ENCODE measurements at regions not wholly inside any gene's neighbourhood (a gene's known extent, or its start where the extent isn't known, plus 50 kb on each side); places are given as distances from the start of the nearest gene placed in this dataset.

- no peak for DNase-seq
- no peak overlapping the region for H3K4me3 ChIP-seq (ENCODE audit: low read length in 3 of 3)
- H3K27ac ChIP-seq (ENCODE audit: low read depth in 2 of 2, low read length in 2 of 2) = no peak overlapping the region
- H3K9me3 ChIP-seq (ENCODE audit: control insufficient read depth in 2 of 3, insufficient read depth in 1 of 3, low read length in 3 of 3) = no peaks in the 10 kb centered on the region
- no peaks in the 10 kb centered on the region for H3K4me1 ChIP-seq (ENCODE audit: control insufficient read depth in 2 of 3, insufficient read depth in 2 of 3, low read depth in 1 of 3, low read length in 3 of 3)
- intact Hi-C loops (cut with DNase I) = no loop called here
- H3K27me3 ChIP-seq (ENCODE audit: control insufficient read depth, insufficient read depth, low read length) = no peaks in the 10 kb centered on the region
- H3K36me3 ChIP-seq (ENCODE audit: control insufficient read depth in 2 of 3, insufficient read depth in 3 of 3, low read length in 3 of 3) = no peaks in the 10 kb centered on the region
- FAIRE-seq = no peak
- no peak overlapping the region for H3K9ac ChIP-seq (ENCODE audit: low read length in 3 of 3)
- no peak for TF ChIP-seq CTCF (IDR thresholded peaks at IDR 0.05; ENCODE audit: borderline replicate concordance, extremely low read depth, insufficient read depth)
Observed at GRCh38 chr2:145721681-145722080, 1201.8 kb upstream of the ZEB2 start.

GRCh38 chr2:145715601-145716000 lies 1195.7 kb upstream of the ZEB2 start:
- no peaks in the 10 kb centered on the region for H3K4me1 ChIP-seq (ENCODE audit: control insufficient read depth in 2 of 3, insufficient read depth in 2 of 3, low read depth in 1 of 3, low read length in 3 of 3)
- FAIRE-seq = no peak

GRCh38 chr2:145710303-145710702 lies 1190.4 kb upstream of the ZEB2 start:
- FAIRE-seq (no peak), DNase-seq (no peak)
- Histone ChIP-seq H3K27me3 (ENCODE audit: control insufficient read depth, insufficient read depth, low read length) (no peaks in the 10 kb centered on the region), H3K4me3 (ENCODE audit: low read length in 3 of 3) (no peak overlapping the region), H3K36me3 (ENCODE audit: control insufficient read depth in 2 of 3, insufficient read depth in 3 of 3, low read length in 3 of 3) (no peaks in the 10 kb centered on the region), H3K27ac (ENCODE audit: low read depth in 2 of 2, low read length in 2 of 2) (no peak overlapping the region), H3K4me1 (ENCODE audit: control insufficient read depth in 2 of 3, insufficient read depth in 2 of 3, low read depth in 1 of 3, low read length in 3 of 3) (no peaks in the 10 kb centered on the region), H3K9me3 (ENCODE audit: control insufficient read depth in 2 of 3, insufficient read depth in 1 of 3, low read length in 3 of 3) (peaks cover 0 to 3% (median 2%) of the 10 kb centered on the region in 3 donors), H3K9ac (ENCODE audit: low read length in 3 of 3) (no peak overlapping the region)
- TF ChIP-seq CTCF (IDR thresholded peaks at IDR 0.05; ENCODE audit: borderline replicate concordance, extremely low read depth, insufficient read depth) = no peak
- intact Hi-C loops (cut with DNase I) = no loop called here

More at GRCh38 chr2:145715601-145716000, 1195.7 kb upstream of the ZEB2 start:
- Histone ChIP-seq H3K27ac (ENCODE audit: low read depth in 2 of 2, low read length in 2 of 2) (no peak overlapping the region), H3K9me3 (ENCODE audit: control insufficient read depth in 2 of 3, insufficient read depth in 1 of 3, low read length in 3 of 3) (peaks cover 0 to 3% (median 0%) of the 10 kb centered on the region in 3 donors), H3K4me3 (ENCODE audit: low read length in 3 of 3) (no peak overlapping the region), H3K27me3 (ENCODE audit: control insufficient read depth, insufficient read depth, low read length) (no peaks in the 10 kb centered on the region), H3K36me3 (ENCODE audit: control insufficient read depth in 2 of 3, insufficient read depth in 3 of 3, low read length in 3 of 3) (no peaks in the 10 kb centered on the region), H3K9ac (ENCODE audit: low read length in 3 of 3) (no peak overlapping the region)
- TF ChIP-seq CTCF (IDR thresholded peaks at IDR 0.05; ENCODE audit: borderline replicate concordance, extremely low read depth, insufficient read depth) = no peak
- no peak for DNase-seq
- intact Hi-C loops (cut with DNase I) = no loop called here

DNA sequence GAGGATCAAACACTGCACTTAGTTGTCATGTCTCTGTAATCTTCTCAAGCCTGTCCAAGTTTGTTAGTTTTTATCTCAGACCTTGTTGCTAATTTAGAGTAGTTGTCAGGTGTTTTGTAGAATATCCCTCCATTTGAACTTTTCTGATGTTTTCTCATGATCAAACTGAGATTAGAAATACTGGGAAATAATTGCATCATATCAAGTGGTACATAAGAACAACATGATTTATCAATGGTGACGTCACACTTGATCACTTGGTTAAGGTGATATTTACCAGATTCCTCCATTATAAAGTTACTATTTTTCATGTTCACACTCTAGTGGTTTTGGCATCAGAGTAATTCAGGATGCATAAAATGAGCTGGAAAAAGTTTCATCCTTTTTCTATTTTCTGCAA lies 1182.4 kb upstream of the ZEB2 start:
- intact Hi-C loops (cut with DNase I) = no loop called here
- Histone ChIP-seq H3K36me3 (ENCODE audit: control insufficient read depth in 2 of 3, insufficient read depth in 3 of 3, low read length in 3 of 3) (no peaks in the 10 kb centered on the region), H3K4me1 (ENCODE audit: control insufficient read depth in 2 of 3, insufficient read depth in 2 of 3, low read depth in 1 of 3, low read length in 3 of 3) (no peaks in the 10 kb centered on the region), H3K27ac (ENCODE audit: low read depth in 2 of 2, low read length in 2 of 2) (no peak overlapping the region), H3K27me3 (ENCODE audit: control insufficient read depth, insufficient read depth, low read length) (no peaks in the 10 kb centered on the region), H3K9me3 (ENCODE audit: control insufficient read depth in 2 of 3, insufficient read depth in 1 of 3, low read length in 3 of 3) (peaks cover 0 to 2% (median 0%) of the 10 kb centered on the region in 3 donors), H3K9ac (ENCODE audit: low read length in 3 of 3) (no peak overlapping the region), H3K4me3 (ENCODE audit: low read length in 3 of 3) (no peak overlapping the region)
- DNase-seq (no peak), FAIRE-seq (no peak)
- TF ChIP-seq CTCF (IDR thresholded peaks at IDR 0.05; ENCODE audit: borderline replicate concordance, extremely low read depth, insufficient read depth) = no peak

Data from kidney (tissue), 13 donors.